ENCODE measurements at regions not wholly inside any gene's neighbourhood (a gene's known extent, or its start where the extent isn't known, plus 50 kb on each side); places are given as distances from the start of the nearest gene placed in this dataset.
A peak's percentile ranks its signal among the peaks of the same experiment; 100 is the strongest.
"Not testable (repeated sequence)": the region's sequence is repeated elsewhere in the genome, so short reads cannot be mapped to it uniquely, and the experiment has no call there.

GRCh38 chr14:71398450-71398849 is 491.2 kb downstream of the PCNX1 start:
- TF ChIP-seq CTCF (conservative IDR thresholded peaks at IDR 0.05; ENCODE audit: low read depth): no peak
- CTCF ChIA-PET: no interaction called here
- no peak for DNase-seq (ENCODE audit: low spot score)
- no peak overlapping the region for H3K27ac ChIP-seq
- POLR2A ChIA-PET (ENCODE audit: low non-redundant PET): no interaction called here

DNA sequence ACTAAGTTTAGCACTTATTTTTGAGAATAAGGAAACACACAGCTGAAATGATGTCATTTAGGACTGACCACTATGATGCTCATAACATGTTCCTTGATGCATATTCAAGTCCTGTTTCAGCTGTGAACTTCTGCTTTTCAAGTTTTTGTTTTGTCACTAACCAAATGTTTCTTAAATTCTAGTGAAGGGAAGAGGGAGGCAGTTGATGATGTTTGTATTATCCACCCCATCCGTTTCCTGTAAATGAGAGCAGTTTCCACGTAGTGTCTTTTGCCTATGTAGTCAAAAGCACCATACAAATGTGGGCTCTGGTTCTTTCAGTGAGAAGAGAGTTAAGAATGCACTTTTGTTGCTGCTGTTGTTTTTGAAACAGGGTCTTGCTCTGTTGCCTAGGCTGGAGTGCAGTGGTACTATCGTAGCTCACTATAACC is 491.8 kb downstream of the PCNX1 start:
- POLR2A ChIA-PET (ENCODE audit: low non-redundant PET): no interaction called here
- CTCF ChIA-PET: no interaction called here
- H3K27ac ChIP-seq: no peak overlapping the region
- no peak for TF ChIP-seq CTCF (conservative IDR thresholded peaks at IDR 0.05; ENCODE audit: low read depth)
- no peak for DNase-seq (ENCODE audit: low spot score)

- DNase-seq (ENCODE audit: low spot score): no peak
- ChIA-PET POLR2A (ENCODE audit: low non-redundant PET) (no interaction called here), CTCF (interaction anchor here (0.5 kb wide), 1 partner anchor 166 kb away, joined by 3 read pairs; no protein-coding TSS in a partner anchor)
- H3K27ac ChIP-seq: no peak overlapping the region
- no peak for TF ChIP-seq CTCF (conservative IDR thresholded peaks at IDR 0.05; ENCODE audit: low read depth)
Measured at GRCh38 chr14:71400871-71401321, 493.6 kb downstream of the PCNX1 start.

- CTCF ChIA-PET; DNase-seq (ENCODE audit: low spot score); H3K27ac ChIP-seq; POLR2A ChIA-PET (ENCODE audit: low non-redundant PET): not testable (repeated sequence)
Measured at GRCh38 chr14:71402415-71402814, 495.2 kb downstream of the PCNX1 start.

DNA sequence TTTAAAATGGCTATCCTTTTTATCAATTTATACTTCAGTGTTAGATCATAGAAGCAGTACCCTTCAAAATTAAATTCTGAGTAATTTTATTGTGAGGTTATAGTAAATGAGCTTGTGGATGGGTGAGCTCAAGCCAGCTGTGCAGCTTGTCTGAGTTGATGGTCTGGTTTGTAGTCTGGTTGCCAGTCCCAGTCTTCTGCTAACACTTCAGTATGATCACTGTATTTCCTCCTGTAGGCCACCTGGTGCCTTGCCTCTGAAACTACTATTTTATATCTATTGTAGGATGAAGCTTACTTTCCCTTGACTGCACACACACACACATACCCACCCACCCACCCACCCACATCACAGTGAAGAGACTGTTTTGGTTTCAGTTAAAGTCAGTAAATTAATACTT is 496.4 kb downstream of the PCNX1 start:
- peak; percentile 6 for DNase-seq (ENCODE audit: low spot score)
- CTCF ChIA-PET: interaction anchor here (0.6 to 1.7 kb wide), 4 partner anchors 82 to 332 kb away, joined by 3 to 18 read pairs (median 7); no protein-coding TSS in a partner anchor
- POLR2A ChIA-PET (ENCODE audit: low non-redundant PET): interaction anchor here (0.7 kb wide), 1 partner anchor 37 kb away, joined by 6 read pairs; no protein-coding TSS in a partner anchor
- no peak for TF ChIP-seq CTCF (conservative IDR thresholded peaks at IDR 0.05; ENCODE audit: low read depth)
- H3K27ac ChIP-seq: no peak overlapping the region

- H3K27ac ChIP-seq: no peak overlapping the region
- DNase-seq (ENCODE audit: low spot score): no peak
- CTCF ChIA-PET: interaction anchor here (0.8 kb wide), 1 partner anchor 87 kb away, joined by 4 read pairs; no protein-coding TSS in a partner anchor
- no peak for TF ChIP-seq CTCF (conservative IDR thresholded peaks at IDR 0.05; ENCODE audit: low read depth)
- POLR2A ChIA-PET (ENCODE audit: low non-redundant PET): no interaction called here
Measured at GRCh38 chr14:71405676-71406075, 498.4 kb downstream of the PCNX1 start.

- TF ChIP-seq CTCF (conservative IDR thresholded peaks at IDR 0.05; ENCODE audit: low read depth): no peak
- no peak overlapping the region for H3K27ac ChIP-seq
- POLR2A ChIA-PET (ENCODE audit: low non-redundant PET): no interaction called here
- CTCF ChIA-PET: no interaction called here
- no peak for DNase-seq (ENCODE audit: low spot score)
Measured at GRCh38 chr14:71408362-71409030, 501.2 kb downstream of the PCNX1 start.
